HG02759 (cell line): ENCODE measurements at regions not wholly inside any gene's neighbourhood (a gene's known extent, or its start where the extent isn't known, plus 50 kb on each side); places are given as distances from the start of the nearest gene placed in this dataset.

ENCODE experiments used
- ATAC-seq: cut with Tn5 transposase; IDR thresholded peaks from one replicate; pipeline ENCODE4 v1.9.1; 2021; ENCODE audit warnings: mild to moderate bottlenecking, moderate library complexity; ENCODE audit not compliant: unreplicated experiment

DNA sequence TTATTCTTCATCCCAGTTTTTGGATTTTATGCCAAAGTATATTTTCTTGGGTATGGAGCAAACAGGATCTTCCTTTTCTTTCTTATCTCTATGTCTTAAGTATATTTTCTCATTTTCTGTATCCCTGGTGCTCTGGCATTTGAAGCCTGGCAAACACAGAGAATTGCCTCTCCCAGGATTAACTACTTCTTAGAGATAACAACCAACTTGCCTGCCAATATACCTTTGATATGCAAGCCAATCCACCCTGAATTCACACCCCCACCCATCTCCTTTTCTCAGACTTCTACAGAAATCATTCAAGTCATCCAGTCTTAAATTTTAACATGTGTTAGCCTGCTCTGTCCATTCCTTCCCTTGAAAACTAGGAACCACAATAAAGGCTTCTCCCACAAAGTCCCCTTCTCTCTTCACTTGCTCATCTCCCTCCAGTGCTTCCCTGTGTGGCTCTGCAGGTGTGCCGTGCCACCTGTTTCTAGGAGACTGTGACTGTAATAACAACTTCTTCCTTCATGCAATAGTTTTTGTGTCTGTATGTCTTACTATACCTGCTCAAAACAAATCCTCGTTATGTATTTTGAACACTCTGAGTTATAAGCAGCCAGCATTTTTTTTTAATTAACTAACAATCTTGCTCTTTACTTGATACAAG, 649.7 kb upstream of the RIOK2 start:
- ATAC-seq: no peak

DNA sequence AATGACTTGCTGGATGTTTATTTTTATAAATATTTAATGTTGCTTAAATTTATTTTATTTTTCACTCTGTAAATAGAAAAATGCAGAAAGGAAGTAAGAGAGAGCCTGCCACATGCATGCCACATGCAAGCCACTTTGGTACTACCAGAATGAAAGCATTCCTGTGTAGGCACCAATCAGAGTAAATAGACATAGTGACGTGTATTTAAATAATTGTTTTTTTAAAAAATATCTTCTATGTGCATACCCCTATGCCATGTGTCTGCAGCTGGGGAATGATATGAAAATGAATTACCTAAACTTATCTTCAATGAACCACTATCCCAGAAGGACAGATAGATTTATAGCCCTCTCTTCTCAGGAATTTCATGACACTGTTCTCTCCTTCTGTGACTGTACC, 651.5 kb upstream of the RIOK2 start:
- no peak for ATAC-seq

GRCh38 chr5:97835112-97835511, 652.1 kb upstream of the RIOK2 start:
- no peak for ATAC-seq

- no peak for ATAC-seq
Measured at GRCh38 chr5:97836816-97837215, 653.8 kb upstream of the RIOK2 start.

DNA sequence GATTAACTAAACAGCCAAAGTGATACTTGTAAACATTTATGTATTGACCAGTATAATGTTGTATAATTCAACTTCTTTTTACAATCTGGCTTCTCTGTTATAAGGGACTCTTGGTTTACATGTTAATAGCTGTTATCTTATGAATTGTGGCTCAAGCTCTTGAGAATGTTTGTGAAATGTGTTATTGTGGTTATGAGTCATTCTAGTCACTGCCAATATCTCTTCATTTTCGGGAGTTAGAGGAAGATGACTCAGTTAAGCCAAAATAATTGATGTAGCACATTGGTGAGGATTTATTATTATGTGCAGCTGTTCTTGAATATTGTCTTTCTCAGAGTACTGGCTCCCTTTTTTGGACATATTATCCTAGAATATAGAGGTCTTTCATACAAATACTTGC, 655.2 kb upstream of the RIOK2 start:
- peak; percentile 95 for ATAC-seq

- no peak for ATAC-seq
Measured at GRCh38 chr5:97839341-97840086, 656.5 kb upstream of the RIOK2 start.

DNA sequence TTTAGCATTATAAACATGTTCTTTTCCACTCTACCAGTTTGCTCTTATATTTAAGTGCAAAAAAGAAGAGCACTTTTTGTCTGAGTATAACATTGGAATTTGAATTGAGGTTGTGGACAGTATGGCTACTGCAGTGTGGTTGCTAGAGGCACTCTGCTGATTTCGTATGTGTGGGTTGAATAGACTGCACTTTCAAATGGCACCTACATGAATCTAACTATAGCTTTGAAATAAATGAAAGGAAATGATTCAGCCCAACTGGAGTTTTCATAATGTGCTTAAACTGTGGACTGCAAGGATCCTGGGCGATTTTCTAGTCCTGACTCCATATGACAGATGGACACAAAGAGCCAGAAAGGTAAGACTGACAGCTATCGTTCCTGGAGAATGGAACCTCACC, 657.6 kb upstream of the RIOK2 start:
- no peak for ATAC-seq

DNA sequence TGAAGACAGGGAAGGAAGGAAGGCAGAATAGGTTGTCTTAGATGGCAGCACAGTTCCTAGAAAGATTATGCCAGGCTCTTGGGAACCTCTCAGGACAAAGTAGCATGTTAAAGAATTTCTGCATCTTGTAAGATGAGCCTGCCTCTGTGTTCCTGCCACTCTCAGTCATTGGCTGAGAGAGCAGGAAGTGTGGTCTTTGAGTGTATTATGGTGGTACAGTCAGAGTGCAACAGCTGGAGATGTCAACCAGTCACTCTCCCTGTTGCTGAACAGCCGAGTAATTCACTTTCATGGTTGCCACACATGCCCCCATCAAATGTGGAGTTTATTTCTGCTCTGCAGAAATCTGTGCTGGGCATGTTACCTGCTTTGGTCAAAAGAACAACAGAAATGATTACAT, 659.6 kb upstream of the RIOK2 start:
- ATAC-seq: no peak

DNA sequence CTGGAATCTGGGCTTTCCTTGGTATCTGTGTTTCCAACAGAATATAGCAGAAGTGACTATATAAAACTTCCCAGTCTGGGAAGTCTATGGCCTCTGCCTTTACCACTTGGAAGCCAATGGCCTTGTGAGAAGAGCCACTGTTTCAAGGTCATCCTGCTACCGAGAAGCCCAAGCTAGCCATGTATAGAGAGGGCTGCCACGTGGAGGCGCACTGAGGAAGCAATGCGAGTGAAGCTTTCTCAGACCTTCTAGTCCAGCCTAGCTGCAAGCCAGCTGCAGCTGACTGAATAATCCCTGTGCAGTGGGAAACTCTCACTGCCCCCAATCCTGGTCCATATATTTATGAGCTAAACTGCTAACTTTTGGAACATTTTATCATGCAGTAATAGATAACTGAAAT, 661.8 kb upstream of the RIOK2 start:
- no peak for ATAC-seq

DNA sequence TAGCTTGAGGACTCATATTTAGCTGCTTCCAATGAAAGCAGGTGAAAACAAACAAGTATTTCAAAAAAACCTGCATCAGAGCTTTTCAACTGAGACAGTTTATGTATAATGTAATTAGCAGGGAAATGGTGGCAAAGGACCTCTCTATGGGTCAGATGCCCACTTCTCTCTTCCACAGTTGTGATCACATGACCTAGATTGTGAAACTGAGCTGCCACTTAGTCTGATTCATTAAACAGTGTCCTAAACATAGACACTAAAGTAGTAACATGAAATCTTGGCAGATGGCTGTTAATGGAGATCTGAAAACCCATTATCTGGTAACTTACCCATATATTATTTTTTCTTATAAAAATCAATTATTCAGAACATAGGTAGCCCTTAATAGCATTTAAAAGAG, 663.6 kb upstream of the RIOK2 start:
- ATAC-seq: no peak

GRCh38 chr5:97847920-97848631, 665.0 kb upstream of the RIOK2 start:
- ATAC-seq: no peak

DNA sequence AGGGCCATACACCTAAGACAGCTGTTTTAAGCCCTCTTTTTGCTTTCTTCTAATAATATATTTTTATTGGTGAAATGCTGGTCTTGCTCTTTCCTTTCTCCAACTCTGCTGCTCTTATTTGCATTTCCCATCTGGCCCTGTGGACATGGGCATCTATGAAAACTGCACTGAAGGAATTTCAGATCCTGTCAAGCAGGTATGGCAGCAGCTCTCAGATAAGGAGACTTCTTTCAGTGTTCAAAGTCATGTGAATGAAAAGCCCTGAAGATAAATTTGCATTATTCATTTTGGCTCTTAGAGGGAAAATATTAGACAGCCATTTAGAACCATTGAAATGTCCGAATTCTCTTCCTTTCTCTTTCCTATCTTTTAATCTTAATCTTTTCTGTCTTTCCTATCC, 668.0 kb upstream of the RIOK2 start:
- no peak for ATAC-seq

DNA sequence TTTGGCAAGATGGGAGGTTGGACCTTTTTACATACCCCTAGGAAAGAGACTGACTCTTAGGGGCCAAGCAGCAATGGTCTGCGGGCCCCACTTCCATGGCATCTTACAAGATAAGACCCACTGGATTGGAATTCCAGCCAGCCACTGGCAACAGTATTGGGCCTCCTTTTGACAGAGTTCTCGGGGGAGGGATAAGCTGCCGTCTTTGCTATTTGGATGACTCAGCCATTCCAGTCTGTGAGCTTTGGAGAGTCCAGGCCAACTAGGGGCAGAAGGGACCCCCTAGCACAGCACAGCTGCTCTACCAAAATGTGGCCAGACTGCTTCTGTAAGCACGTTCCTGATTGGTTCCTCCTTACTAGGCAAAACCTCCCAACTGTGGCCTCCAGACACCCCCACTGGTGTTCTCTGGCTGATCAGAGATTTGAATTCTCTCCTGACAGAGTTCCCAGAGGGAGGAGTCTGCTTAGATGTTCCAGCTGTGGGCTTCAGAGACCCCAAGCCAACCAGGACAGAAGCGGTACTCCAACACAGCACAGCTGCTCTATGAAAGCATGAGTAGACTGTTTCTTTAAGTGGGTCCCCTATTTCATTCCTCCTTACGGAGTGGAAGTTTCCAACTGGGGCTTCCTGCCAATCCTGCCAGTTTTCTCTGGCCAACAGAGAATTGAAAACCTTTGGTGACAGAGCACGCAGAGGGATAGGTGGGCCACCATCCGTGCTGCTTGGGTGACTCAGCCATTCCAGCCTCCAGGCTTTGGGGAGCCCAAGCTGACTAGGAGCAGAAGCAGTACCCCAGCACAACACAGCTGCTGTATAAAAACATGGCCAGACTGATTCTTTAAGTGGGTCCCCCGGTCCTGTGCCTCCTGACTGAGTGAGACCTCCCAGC, 672.1 kb upstream of the RIOK2 start:
- no peak for ATAC-seq

- no peak for ATAC-seq
Measured at GRCh38 chr5:97874491-97874890, 691.4 kb upstream of the RIOK2 start.

- no peak for ATAC-seq
Measured at GRCh38 chr5:97876272-97876671, 693.2 kb upstream of the RIOK2 start.

DNA sequence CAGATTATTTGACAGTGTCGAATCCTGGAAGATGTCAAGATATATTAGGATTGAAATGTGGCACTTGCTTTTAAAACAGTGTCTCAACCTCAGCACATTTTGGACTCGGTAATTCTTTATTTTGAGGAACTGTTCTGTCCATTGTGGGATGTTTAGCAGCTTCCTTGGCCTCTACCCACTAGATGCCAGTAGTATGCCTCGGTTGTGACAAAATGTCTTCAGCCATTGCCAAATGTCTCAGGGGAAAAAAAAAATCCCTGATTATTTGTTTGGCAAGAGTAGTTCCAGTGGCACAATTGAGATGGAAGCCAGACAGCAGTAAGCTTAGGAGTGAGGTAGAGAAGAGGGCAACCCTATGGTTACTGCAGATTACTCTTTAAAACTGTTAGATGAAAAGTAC, 694.5 kb upstream of the RIOK2 start:
- no peak for ATAC-seq

DNA sequence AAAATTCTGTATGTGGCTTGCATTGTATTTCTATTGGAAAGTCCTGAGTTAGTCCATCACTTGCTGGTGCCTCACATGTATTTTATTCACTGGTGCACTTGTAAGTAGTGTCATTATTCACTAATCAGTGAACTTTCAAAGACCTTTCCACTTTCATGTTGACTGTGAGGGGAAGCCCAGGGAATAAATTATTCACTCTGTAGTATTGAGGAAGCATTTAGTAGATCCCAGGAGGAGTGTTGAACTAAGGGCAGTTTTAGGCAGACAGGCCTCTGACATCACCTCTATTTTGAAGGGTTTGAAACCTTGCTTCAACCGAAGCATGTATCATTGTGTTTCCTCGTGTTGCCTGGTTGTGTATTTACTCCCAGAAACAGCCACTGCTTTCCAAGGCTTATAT, 705.4 kb upstream of the RIOK2 start:
- peak; percentile 99 for ATAC-seq

GRCh38 chr5:97891971-97892370, 708.9 kb upstream of the RIOK2 start:
- ATAC-seq: no peak

- no peak for ATAC-seq
Measured at GRCh38 chr5:97903742-97904141, 720.7 kb upstream of the RIOK2 start.

GRCh38 chr5:97906135-97906534, 723.1 kb upstream of the RIOK2 start:
- no peak for ATAC-seq
